ENCODE measurements at regions not wholly inside any gene's neighbourhood (a gene's known extent, or its start where the extent isn't known, plus 50 kb on each side); places are given as distances from the start of the nearest gene placed in this dataset.

DNA sequence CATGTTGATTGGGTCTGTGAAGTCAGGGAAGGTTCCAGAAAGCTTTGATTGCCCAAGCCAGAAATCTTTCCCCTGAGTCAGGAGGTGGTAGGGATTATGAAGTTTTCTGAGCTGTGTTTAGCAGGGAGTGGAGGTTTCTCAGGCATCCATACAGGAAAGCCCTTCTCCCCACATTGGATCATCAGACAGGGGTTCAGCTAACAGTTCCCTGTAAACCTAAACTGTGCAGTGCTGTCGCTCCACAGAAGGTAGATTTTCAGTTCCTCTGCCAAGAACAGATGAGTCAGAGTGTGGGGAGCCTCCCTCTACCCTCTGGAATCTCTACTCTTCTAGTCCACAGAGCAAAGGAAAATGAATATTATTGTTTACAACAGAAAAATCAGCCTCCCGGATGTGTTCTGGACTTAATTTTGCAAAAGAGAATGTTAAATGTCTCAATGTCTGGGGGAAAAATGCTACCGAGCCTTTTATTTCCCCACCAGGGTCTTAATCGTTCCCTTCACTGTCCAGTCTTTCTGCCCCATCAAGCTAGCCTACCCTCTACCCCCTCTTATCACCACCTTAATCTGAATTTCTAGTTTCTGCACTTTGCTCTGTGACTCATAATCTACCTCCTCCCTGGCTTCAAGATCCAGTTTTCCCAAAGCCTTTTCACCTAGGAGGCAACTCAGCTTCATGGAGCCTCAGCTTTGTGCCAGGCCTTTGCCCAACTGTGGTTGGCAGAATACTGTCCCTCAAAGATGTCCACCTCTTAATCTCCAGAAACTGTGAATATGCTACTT lies 355.6 kb downstream of the PRDM2 start:
- H3K27ac Mint-ChIP-seq (ENCODE audit: unreplicated experiment), result no peak overlapping the region
- peaks cover 4% of the 10 kb centered on the region for H3K27me3 Mint-ChIP-seq (ENCODE audit: low read depth)
- peaks cover 6% of the 10 kb centered on the region for H3K36me3 Mint-ChIP-seq (ENCODE audit: low read depth)
- H3K9me3 Mint-ChIP-seq, result peaks cover 10% of the 10 kb centered on the region
- H3K4me3 Mint-ChIP-seq, result no peak overlapping the region
- TF ChIP-seq, protein P1, sequence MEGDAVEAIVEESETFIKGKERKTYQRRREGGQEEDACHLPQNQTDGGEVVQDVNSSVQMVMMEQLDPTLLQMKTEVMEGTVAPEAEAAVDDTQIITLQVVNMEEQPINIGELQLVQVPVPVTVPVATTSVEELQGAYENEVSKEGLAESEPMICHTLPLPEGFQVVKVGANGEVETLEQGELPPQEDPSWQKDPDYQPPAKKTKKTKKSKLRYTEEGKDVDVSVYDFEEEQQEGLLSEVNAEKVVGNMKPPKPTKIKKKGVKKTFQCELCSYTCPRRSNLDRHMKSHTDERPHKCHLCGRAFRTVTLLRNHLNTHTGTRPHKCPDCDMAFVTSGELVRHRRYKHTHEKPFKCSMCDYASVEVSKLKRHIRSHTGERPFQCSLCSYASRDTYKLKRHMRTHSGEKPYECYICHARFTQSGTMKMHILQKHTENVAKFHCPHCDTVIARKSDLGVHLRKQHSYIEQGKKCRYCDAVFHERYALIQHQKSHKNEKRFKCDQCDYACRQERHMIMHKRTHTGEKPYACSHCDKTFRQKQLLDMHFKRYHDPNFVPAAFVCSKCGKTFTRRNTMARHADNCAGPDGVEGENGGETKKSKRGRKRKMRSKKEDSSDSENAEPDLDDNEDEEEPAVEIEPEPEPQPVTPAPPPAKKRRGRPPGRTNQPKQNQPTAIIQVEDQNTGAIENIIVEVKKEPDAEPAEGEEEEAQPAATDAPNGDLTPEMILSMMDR (conservative IDR thresholded peaks at IDR 0.05), result no peak
- DNase-seq (ENCODE audit: low read depth, low spot score), result no peak
- no peaks in the 10 kb centered on the region for H3K4me1 Mint-ChIP-seq

DNA sequence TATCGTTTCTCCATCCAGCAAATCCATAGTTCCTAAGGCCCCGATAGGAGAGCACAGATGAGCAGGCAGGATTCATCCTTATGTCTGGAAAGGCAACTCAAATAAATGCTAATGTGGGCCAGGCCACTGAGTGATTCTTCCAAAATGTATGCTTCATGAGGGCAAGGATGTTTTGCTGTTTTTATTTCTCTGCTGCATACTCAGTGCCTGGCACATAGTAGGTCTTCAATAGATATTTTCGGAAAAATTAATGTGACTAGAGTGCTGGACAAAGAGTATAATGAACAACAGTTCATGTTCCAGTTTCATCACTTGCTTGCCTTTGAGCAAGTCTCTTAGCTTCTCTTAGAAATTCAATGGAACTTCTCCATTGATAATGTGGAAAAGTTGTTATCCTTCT lies 357.7 kb downstream of the PRDM2 start:
- TF ChIP-seq, protein P1 (conservative IDR thresholded peaks at IDR 0.05), result no peak
- DNase-seq (ENCODE audit: low read depth, low spot score), result no peak
- Mint-ChIP-seq H3K4me3 (no peak overlapping the region), H3K9me3 (peaks cover 10% of the 10 kb centered on the region), H3K27ac (ENCODE audit: unreplicated experiment) (no peak overlapping the region), H3K4me1 (no peaks in the 10 kb centered on the region), H3K36me3 (ENCODE audit: low read depth) (peaks cover 6% of the 10 kb centered on the region), H3K27me3 (ENCODE audit: low read depth) (peaks cover 4% of the 10 kb centered on the region)

DNA sequence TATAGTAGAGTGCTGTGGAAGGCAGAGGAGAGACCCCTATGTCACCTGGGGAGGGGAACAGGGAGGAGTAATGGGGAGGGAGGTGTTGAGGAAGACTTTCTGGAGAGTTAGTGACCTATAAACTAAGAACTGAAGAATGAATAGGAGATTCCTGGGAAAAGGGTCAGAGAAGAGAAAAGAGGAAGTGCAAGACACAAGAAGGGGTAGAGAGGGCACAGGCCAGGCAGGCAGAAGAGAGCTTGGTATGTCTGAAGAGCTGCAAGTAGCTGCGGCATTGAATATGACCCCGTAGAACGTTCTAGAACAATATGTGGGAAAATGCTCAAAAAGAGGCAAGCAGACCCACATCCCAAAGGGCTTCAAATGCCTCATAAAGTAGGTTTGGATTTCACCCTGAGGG lies 361.2 kb downstream of the PRDM2 start:
- H3K27me3 Mint-ChIP-seq (ENCODE audit: low read depth), result peaks cover 4% of the 10 kb centered on the region
- no peak overlapping the region for H3K4me3 Mint-ChIP-seq
- peaks cover 6% of the 10 kb centered on the region for H3K36me3 Mint-ChIP-seq (ENCODE audit: low read depth)
- H3K27ac Mint-ChIP-seq (ENCODE audit: unreplicated experiment), result no peak overlapping the region
- TF ChIP-seq, protein P1 (conservative IDR thresholded peaks at IDR 0.05), result no peak
- peaks cover 10% of the 10 kb centered on the region for H3K9me3 Mint-ChIP-seq
- no peaks in the 10 kb centered on the region for H3K4me1 Mint-ChIP-seq
- DNase-seq (ENCODE audit: low read depth, low spot score), result no peak

DNA sequence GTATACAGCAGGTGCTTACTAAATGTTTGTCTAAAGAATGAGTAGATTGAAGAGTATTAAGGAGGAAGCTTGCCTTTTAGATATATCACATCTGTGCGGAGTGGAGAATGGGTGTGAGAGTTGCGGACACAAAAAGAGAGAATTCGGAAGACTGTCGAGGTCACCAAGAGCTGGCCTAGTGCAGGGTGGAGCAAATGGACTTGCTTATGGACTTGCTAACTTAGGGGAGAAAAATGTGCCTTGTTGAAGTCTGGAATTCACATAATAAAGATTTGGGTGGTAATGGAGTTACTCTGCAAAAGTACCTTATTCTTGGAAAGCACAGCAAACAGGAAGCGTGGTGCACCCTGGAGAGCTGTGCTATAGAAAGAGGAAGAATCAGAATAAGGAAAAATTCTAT lies 361.7 kb downstream of the PRDM2 start:
- Mint-ChIP-seq H3K4me3 (no peak overlapping the region), H3K27ac (ENCODE audit: unreplicated experiment) (no peak overlapping the region), H3K9me3 (peaks cover 10% of the 10 kb centered on the region), H3K27me3 (ENCODE audit: low read depth) (peaks cover 4% of the 10 kb centered on the region), H3K4me1 (no peaks in the 10 kb centered on the region), H3K36me3 (ENCODE audit: low read depth) (peaks cover 6% of the 10 kb centered on the region)
- DNase-seq (ENCODE audit: low read depth, low spot score), result no peak
- TF ChIP-seq, protein P1 (conservative IDR thresholded peaks at IDR 0.05), result no peak

DNA sequence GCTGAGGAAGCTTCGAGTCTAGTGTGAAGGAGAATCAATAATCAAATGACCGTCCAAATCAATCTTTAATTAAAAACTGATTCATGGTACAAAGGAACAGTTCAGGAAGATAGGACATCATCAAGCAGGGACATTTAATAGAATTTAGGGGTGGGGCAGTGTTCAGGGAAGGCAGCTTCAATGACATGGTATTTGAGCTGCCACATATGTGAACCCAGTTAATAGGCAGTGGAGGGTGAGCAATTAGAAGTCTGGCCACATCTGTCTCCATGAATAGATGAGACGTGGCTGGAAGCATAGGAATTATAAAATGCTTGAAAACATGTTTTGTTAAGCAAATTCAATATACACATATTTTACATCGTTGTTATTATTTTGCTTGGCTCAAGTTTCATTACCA lies 362.7 kb downstream of the PRDM2 start:
- peaks cover 12% of the 10 kb centered on the region for H3K9me3 Mint-ChIP-seq
- H3K27me3 Mint-ChIP-seq (ENCODE audit: low read depth), result peaks cover 4% of the 10 kb centered on the region
- TF ChIP-seq, protein P1 (conservative IDR thresholded peaks at IDR 0.05), result no peak
- peaks cover 6% of the 10 kb centered on the region for H3K36me3 Mint-ChIP-seq (ENCODE audit: low read depth)
- H3K4me1 Mint-ChIP-seq, result no peaks in the 10 kb centered on the region
- no peak for DNase-seq (ENCODE audit: low read depth, low spot score)
- H3K4me3 Mint-ChIP-seq, result no peak overlapping the region
- H3K27ac Mint-ChIP-seq (ENCODE audit: unreplicated experiment), result no peak overlapping the region
